Osteoblast (primary cell): ENCODE measurements at regions not wholly inside any gene's neighbourhood (a gene's known extent, or its start where the extent isn't known, plus 50 kb on each side); places are given as distances from the start of the nearest gene placed in this dataset.
A peak's percentile ranks its signal among the peaks of the same experiment; 100 is the strongest.
"Not testable (repeated sequence)": the region's sequence is repeated elsewhere in the genome, so short reads cannot be mapped to it uniquely, and the experiment has no call there.

Source experiments
- DNase-seq: peaks from one replicate; pipeline ENCODE4 v3.0.0; 2011; ENCODE audit warnings: low spot score, mixed read lengths; ENCODE audit not compliant: insufficient read length; ENCODE audit errors: missing footprints
- H2AFZ ChIP-seq: 2 replicates; pipeline ENCODE4 v1.6.0; 2011; ENCODE audit warnings: mild to moderate bottlenecking, low read length
- H3K27ac ChIP-seq: 2 replicates; pipeline ENCODE4 v1.5.1; 2011; ENCODE audit warnings: mild to moderate bottlenecking, low read depth, low read length, moderate library complexity
- H3K27me3 ChIP-seq: 2 replicates; pipeline ENCODE4 v1.6.0; 2012; ENCODE audit warnings: mild to moderate bottlenecking, control low read depth, inconsistent platforms, low read length, moderate library complexity; ENCODE audit not compliant: insufficient read depth
- H3K36me3 ChIP-seq: 2 replicates; pipeline ENCODE4 v1.5.1; 2011; ENCODE audit warnings: mild to moderate bottlenecking, low read length, control low read depth, moderate library complexity; ENCODE audit not compliant: insufficient read depth
- H3K4me1 ChIP-seq: 2 replicates; pipeline ENCODE4 v1.5.1; 2011; ENCODE audit warnings: mild to moderate bottlenecking, low read length, control low read depth, moderate library complexity; ENCODE audit not compliant: insufficient read depth
- H3K4me2 ChIP-seq: 2 replicates; pipeline ENCODE4 v1.6.0; 2011; ENCODE audit warnings: mild to moderate bottlenecking, low read length; ENCODE audit not compliant: insufficient read depth
- H3K4me3 ChIP-seq: fragments of 200-600 bp; sonication (generic); 3 replicates; pipeline ENCODE4 v1.5.1; 2012; ENCODE audit warnings: mild to moderate bottlenecking, low read length, inconsistent platforms; ENCODE audit not compliant: insufficient read depth
- H3K79me2 ChIP-seq: 2 replicates; pipeline ENCODE4 v1.6.0; 2012; ENCODE audit warnings: mild to moderate bottlenecking, low read length, control low read depth, inconsistent platforms; ENCODE audit not compliant: insufficient read depth
- H3K9me3 ChIP-seq: 2 replicates; pipeline ENCODE4 v1.5.1; 2011; ENCODE audit warnings: low read depth, low read length, control low read depth
- H4K20me1 ChIP-seq: 2 replicates; pipeline ENCODE4 v1.6.0; 2012; ENCODE audit warnings: mild to moderate bottlenecking, low read length, control low read depth; ENCODE audit not compliant: insufficient read depth
- TF ChIP-seq, protein P1 (sequence below): IDR thresholded peaks from 2 replicates; pipeline ENCODE4 v1.5.1; 2011; ENCODE audit warnings: mild to moderate bottlenecking, low read depth, low read length, moderate library complexity; ENCODE audit errors: extremely low read depth

DNA sequence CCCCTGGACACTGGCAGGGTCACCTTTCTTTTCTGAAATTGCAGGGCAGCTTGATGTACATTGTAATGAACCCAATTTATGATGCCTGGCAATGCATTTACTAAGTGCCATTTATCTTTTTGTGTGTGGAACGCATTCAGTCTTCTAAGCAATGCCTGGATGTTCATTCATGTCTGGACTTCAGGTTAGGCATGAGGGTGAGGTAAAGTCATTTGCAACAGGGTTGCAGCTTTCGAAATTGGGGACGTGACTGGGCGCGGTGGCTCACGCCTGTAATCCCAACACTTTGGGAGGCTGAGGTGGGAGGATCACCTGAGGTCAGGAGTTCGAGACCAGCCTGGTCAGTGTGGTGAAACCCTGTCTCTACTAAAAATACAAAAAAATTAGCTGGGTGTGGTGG is 134.6 kb downstream of the SOX4 start:
- H3K4me2 ChIP-seq: no peak overlapping the region
- H3K36me3 ChIP-seq: no peaks in the 10 kb centered on the region
- no peak for DNase-seq
- TF ChIP-seq, protein P1, sequence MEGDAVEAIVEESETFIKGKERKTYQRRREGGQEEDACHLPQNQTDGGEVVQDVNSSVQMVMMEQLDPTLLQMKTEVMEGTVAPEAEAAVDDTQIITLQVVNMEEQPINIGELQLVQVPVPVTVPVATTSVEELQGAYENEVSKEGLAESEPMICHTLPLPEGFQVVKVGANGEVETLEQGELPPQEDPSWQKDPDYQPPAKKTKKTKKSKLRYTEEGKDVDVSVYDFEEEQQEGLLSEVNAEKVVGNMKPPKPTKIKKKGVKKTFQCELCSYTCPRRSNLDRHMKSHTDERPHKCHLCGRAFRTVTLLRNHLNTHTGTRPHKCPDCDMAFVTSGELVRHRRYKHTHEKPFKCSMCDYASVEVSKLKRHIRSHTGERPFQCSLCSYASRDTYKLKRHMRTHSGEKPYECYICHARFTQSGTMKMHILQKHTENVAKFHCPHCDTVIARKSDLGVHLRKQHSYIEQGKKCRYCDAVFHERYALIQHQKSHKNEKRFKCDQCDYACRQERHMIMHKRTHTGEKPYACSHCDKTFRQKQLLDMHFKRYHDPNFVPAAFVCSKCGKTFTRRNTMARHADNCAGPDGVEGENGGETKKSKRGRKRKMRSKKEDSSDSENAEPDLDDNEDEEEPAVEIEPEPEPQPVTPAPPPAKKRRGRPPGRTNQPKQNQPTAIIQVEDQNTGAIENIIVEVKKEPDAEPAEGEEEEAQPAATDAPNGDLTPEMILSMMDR: no peak
- no peaks in the 10 kb centered on the region for H3K9me3 ChIP-seq
- no peak overlapping the region for H2AFZ ChIP-seq
- no peak overlapping the region for H3K4me3 ChIP-seq
- peaks cover 3% of the 10 kb centered on the region for H3K4me1 ChIP-seq
- no peaks in the 10 kb centered on the region for H4K20me1 ChIP-seq
- no peak overlapping the region for H3K27ac ChIP-seq
- H3K27me3 ChIP-seq: no peaks in the 10 kb centered on the region
- H3K79me2 ChIP-seq: no peaks in the 10 kb centered on the region

DNA sequence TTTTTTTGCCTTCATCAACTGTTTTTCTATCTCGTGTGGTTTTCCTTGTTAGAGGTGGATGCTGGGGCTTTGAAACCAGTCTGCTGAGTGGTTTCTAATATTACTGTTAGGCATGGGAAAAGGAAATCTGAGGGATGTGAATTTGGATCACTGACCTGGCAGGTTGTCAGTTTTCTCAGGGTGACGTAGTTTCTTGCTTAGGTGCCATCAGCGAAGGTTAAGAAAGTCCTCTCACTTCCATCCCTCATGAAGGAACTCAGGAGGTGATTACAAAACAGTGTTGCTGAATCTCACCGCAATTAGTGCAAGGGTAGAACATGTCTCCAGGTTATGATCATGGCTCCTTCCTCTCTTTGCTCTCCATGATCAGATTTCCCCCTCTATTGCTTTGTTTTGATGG is 135.9 kb downstream of the SOX4 start:
- peaks cover 3% of the 10 kb centered on the region for H3K4me1 ChIP-seq
- no peak overlapping the region for H2AFZ ChIP-seq
- H3K27ac ChIP-seq: no peak overlapping the region
- H3K4me2 ChIP-seq: no peak overlapping the region
- H3K36me3 ChIP-seq: no peaks in the 10 kb centered on the region
- H3K79me2 ChIP-seq: no peaks in the 10 kb centered on the region
- peak; percentile 53 for DNase-seq
- no peaks in the 10 kb centered on the region for H3K9me3 ChIP-seq
- no peaks in the 10 kb centered on the region for H3K27me3 ChIP-seq
- TF ChIP-seq, protein P1: no peak
- no peaks in the 10 kb centered on the region for H4K20me1 ChIP-seq
- H3K4me3 ChIP-seq: no peak overlapping the region

DNA sequence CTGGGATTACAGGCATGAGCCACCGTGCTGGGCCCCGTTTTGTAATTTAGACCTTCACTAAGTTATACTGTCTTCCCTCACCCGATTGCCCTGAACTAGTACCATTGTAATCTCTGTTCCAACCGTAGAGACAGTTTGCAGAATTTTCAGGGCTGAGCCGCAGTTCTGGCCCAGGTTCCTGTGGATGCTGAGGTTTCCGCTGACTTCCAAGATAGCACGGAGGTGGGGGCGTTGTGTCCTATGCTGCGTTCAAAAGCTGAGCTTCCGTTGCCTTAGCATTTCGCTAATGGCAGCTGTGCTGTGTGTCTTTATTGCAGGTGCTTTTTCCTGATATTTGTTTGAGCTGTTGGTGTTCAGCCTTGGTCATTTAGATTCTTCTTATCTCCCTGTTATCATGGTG is 137.0 kb downstream of the SOX4 start:
- Histone ChIP-seq H3K27ac (no peak overlapping the region), H4K20me1 (no peaks in the 10 kb centered on the region), H3K9me3 (no peaks in the 10 kb centered on the region), H3K79me2 (no peaks in the 10 kb centered on the region), H3K36me3 (no peaks in the 10 kb centered on the region), H3K4me2 (no peak overlapping the region), H3K4me1 (peaks cover 3% of the 10 kb centered on the region), H2AFZ (no peak overlapping the region), H3K4me3 (no peak overlapping the region), H3K27me3 (no peaks in the 10 kb centered on the region)
- TF ChIP-seq, protein P1: no peak
- DNase-seq: no peak

DNA sequence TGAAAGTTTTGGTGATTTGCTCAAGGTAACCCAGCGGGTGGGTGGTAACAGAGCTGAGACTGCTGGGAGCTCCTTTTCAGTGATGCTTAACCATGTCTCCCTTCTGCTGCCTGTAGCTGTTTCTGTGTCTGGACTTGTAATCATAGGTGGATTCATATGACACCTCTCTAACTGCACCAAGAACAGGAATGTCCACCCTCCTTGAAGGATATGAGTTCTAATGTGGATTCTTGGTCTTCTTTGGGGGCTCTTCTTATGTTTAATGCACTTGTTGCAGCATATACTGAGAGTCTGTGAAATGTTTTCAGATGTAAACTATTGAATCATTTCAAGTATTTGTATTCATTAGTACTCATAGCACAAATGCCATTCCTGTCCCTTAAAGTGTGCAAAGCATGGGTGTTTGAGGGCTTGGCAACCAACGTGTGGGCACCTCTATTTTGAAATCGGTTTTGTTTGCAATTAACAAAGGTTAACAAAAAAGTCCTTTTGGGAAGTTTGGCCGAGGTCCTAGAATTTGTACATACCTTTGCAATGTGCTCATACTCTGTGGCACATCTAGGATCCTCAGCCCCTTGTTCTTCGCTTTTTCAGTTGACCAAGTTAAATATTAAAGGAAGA is 138.0 kb downstream of the SOX4 start:
- Histone ChIP-seq H3K27me3 (no peaks in the 10 kb centered on the region), H3K79me2 (no peaks in the 10 kb centered on the region), H3K9me3 (no peaks in the 10 kb centered on the region), H3K4me3 (no peak overlapping the region), H2AFZ (no peak overlapping the region), H4K20me1 (no peaks in the 10 kb centered on the region), H3K27ac (no peak overlapping the region), H3K4me2 (no peak overlapping the region), H3K4me1 (peaks cover 3% of the 10 kb centered on the region), H3K36me3 (no peaks in the 10 kb centered on the region)
- TF ChIP-seq, protein P1: no peak
- DNase-seq: no peak

DNA sequence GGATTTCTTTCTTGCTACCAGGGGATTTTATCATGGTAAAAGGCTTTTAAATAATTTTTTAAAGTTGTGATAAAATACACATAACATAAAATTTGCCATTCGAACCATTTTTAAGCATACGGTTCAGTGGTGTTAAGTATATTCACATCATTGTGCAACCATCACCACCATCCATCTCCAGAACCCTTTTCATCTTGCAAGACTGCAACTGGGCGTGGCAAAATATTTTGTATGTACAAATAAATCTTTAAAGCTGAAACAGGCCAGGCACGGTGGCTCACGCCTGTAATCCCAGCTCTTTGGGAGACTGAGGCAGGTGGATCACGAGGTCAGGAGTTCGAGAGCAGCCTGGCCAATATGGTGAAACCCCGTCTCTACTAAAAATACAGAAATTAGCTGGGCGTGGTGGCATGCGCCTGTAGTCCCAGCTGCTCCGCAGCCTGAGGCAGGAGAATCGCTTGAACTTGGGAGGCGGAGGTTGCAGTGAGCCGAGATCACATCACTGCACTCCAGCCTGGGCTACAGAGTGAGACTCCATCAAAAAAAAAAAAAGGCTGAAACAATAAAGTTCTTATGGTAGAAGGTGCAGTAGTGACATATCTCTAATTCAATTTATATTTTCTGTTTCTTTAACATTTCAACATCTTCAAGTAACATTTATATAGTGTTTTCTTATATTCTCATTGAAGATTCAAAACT is 138.6 kb downstream of the SOX4 start:
- H2AFZ ChIP-seq, H3K4me1 ChIP-seq, H3K36me3 ChIP-seq, H3K79me2 ChIP-seq, H3K27me3 ChIP-seq, H4K20me1 ChIP-seq, H3K9me3 ChIP-seq, H3K27ac ChIP-seq, H3K4me2 ChIP-seq, H3K4me3 ChIP-seq, DNase-seq: not testable (repeated sequence)
